K562 (cell line): ENCODE measurements at regions not wholly inside any gene's neighbourhood (a gene's known extent, or its start where the extent isn't known, plus 50 kb on each side); places are given as distances from the start of the nearest gene placed in this dataset.

Experiments
- ATAC-seq: fragments of 200-7000 bp; cut with Tn5 transposase; 3 replicates; pipeline ENCODE4 v1.9.1; 2020; ENCODE audit warnings: moderate library complexity
- BruUV-seq: library from RNA; stranded (reverse); fragments of 400-500 nt; replicated peaks from 2 replicates; lab custom pipeline; 2021; lab: Mats Ljungman, UMichigan
- CTCF ChIA-PET: fragments of 300-600 bp; formaldehyde crosslinking; extraction: SDS; loops from one replicate; lab custom pipeline; 2021; ENCODE audit warnings: low intra/inter-chr PET ratio; lab: Yijun Ruan, JAX
- POLR2A ChIA-PET: fragments of 300-600, 350-650 bp; sonication (Branson Sonifier 250); formaldehyde crosslinking; extraction: SDS; loops from one replicate; lab custom pipeline; 2021; ENCODE audit warnings: antibody characterized with exemption, inconsistent platforms; lab: Yijun Ruan, JAX
- DNase-seq, 4 experiments: peaks; one replicate each; pipeline versions ENCODE4 v3.0.0 to v3.0.0-alpha.2; 2011 to 2018; ENCODE audit warnings: low spot score in 3 of 4, mixed read lengths in 3 of 4; ENCODE audit errors: extremely low read depth in 1 of 4
- FAIRE-seq: peaks from 2 replicates; lab custom pipeline; 2011; peaks lifted over from hg19 to GRCh38; lab: Jason Lieb, UNC
- H2AFZ ChIP-seq: 2 replicates; pipeline ENCODE4 v1.6.0; 2011; ENCODE audit warnings: low read depth, low read length, control low read depth, inconsistent platforms
- H3K27ac ChIP-seq: fragments of 200-600 bp; 3 replicates; pipeline ENCODE4 v1.8.0; 2011; ENCODE audit warnings: low read depth, mild to moderate bottlenecking, control low read depth, inconsistent platforms, low read length, moderate library complexity, mixed read lengths; ENCODE audit errors: extremely low read depth
- H3K27me3 ChIP-seq, 2 experiments: fragments of 300-600 bp in 1 of 2; 2 replicates in 1 of 2; 3 replicates in 1 of 2; pipeline versions ENCODE4 v1.6.0 to v1.8.0; 2011; ENCODE audit warnings: inconsistent platforms in 2 of 2, low read length in 2 of 2, mild to moderate bottlenecking in 1 of 2, mixed read lengths in 1 of 2, moderate library complexity in 1 of 2; ENCODE audit not compliant: control insufficient read depth in 2 of 2, insufficient read depth in 2 of 2
- H3K36me3 ChIP-seq: fragments of 300-600 bp; 3 replicates; pipeline ENCODE4 v1.8.0; 2011; ENCODE audit warnings: mild to moderate bottlenecking, low read length, inconsistent platforms; ENCODE audit not compliant: control insufficient read depth, insufficient read depth
- H3K4me1 ChIP-seq, 2 experiments: fragments of 200-600 bp in 1 of 2; replicated peaks in 1 of 2; 2 replicates in 1 of 2; 3 replicates in 1 of 2; pipeline versions ENCODE4 v1.5.1 to v1.8.0; 2011; ENCODE audit warnings: inconsistent platforms in 2 of 2, low read length in 2 of 2, mild to moderate bottlenecking in 1 of 2, mixed read lengths in 1 of 2, moderate library complexity in 1 of 2; ENCODE audit not compliant: control insufficient read depth in 2 of 2, insufficient read depth in 2 of 2
- H3K4me2 ChIP-seq: 2 replicates; pipeline ENCODE4 v1.6.1; 2011; ENCODE audit warnings: low read length, control low read depth, inconsistent platforms, mixed read lengths; ENCODE audit not compliant: insufficient read depth
- H3K4me3 ChIP-seq: fragments of 200-600 bp; sonication (generic), shearing (Covaris generic); 2 replicates; pipeline ENCODE4 v1.5.1; 2016; ENCODE audit warnings: control low read depth, inconsistent platforms
- H3K79me2 ChIP-seq: fragments of 200-600 bp; 3 replicates; pipeline ENCODE4 v1.8.0; 2011; ENCODE audit warnings: low read length, inconsistent platforms; ENCODE audit not compliant: control insufficient read depth, insufficient read depth
- H3K9ac ChIP-seq, 2 experiments: 2 replicates each; pipeline versions ENCODE4 v1.6.0 to v1.6.1; 2011; ENCODE audit warnings: low read depth in 2 of 2, low read length in 2 of 2, control low read depth in 1 of 2, inconsistent platforms in 1 of 2, mild to moderate bottlenecking in 1 of 2, mixed read lengths in 1 of 2; ENCODE audit not compliant: insufficient read depth in 1 of 2
- H3K9me1 ChIP-seq: one replicate; pipeline ENCODE4 v1.6.0; 2011; ENCODE audit warnings: inconsistent platforms, mild to moderate bottlenecking, low read length, moderate library complexity; ENCODE audit not compliant: control insufficient read depth, insufficient read depth
- H3K9me3 ChIP-seq: replicated peaks from 2 replicates; pipeline ENCODE4 v1.5.1; 2011; ENCODE audit warnings: low read depth, low read length, inconsistent platforms; ENCODE audit not compliant: control insufficient read depth, insufficient read depth
- H4K20me1 ChIP-seq: replicated peaks from 2 replicates; pipeline ENCODE4 v1.6.1; 2011; ENCODE audit warnings: low read length, inconsistent platforms, mixed read lengths; ENCODE audit not compliant: control insufficient read depth, insufficient read depth
- DNMT1 ChIP-seq: fragments of 450-650 bp; IDR thresholded peaks from 2 replicates; pipeline ENCODE4 v1.6.1; 2016; ENCODE audit warnings: antibody characterized with exemption, mild to moderate bottlenecking
- FIP1L1 ChIP-seq: fragments of 200-400 bp; formaldehyde crosslinking; IDR thresholded peaks from 2 replicates; pipeline ENCODE4 v1.6.1; 2018; ENCODE audit warnings: mild to moderate bottlenecking, low read depth, low read length; ENCODE audit not compliant: poor library complexity, severe bottlenecking
- FOXJ2 ChIP-seq: fragments of 200-800 bp; sonication (Bioruptor generic); IDR thresholded peaks from 2 replicates; pipeline ENCODE4 v1.6.1; 2016; ENCODE audit warnings: missing genetic modification characterization, missing compliant biosample characterization
- GATAD2B ChIP-seq: fragments of 450-650 bp; IDR thresholded peaks from 2 replicates; pipeline ENCODE4 v1.6.1; 2017; ENCODE audit warnings: mild to moderate bottlenecking, borderline replicate concordance
- HDAC6 ChIP-seq: IDR thresholded peaks from 2 replicates; pipeline ENCODE4 v1.6.1; 2012; ENCODE audit warnings: low read depth, mild to moderate bottlenecking, control low read depth, inconsistent platforms, low read length, moderate library complexity
- KAT8 ChIP-seq: fragments of 450-650 bp; IDR thresholded peaks from 2 replicates; pipeline ENCODE4 v1.6.1; 2016; ENCODE audit warnings: low read depth, mild to moderate bottlenecking
- LCOR ChIP-seq: sonication (generic); formaldehyde crosslinking; IDR thresholded peaks from 2 replicates; pipeline ENCODE4 v1.8.0; 2022; ENCODE audit warnings: mild to moderate bottlenecking, missing genetic modification reagents
- NCOA1 ChIP-seq: fragments of 450-650 bp; IDR thresholded peaks from 2 replicates; pipeline ENCODE4 v1.6.1; 2016; ENCODE audit warnings: low read depth
- PRPF4 ChIP-seq: fragments of 200-400 bp; formaldehyde crosslinking; IDR thresholded peaks from one replicate; pipeline ENCODE4 v1.6.1; 2017; ENCODE audit warnings: low read length, low read depth, mild to moderate bottlenecking; ENCODE audit not compliant: insufficient read depth, poor library complexity, severe bottlenecking
- SRSF7 ChIP-seq: fragments of 200-400 bp; formaldehyde crosslinking; optimal IDR thresholded peaks from 2 replicates; pipeline ENCODE3; 2017; ENCODE audit warnings: mild to moderate bottlenecking, low read depth, low read length
- ZNF77 ChIP-seq: fragments of 250-450 bp; sonication (Bioruptor Pico); IDR thresholded peaks from 2 replicates; pipeline ENCODE4 v1.5.0; 2020
- in situ Hi-C: fragments of 300-500 bp; cut with MboI; formaldehyde crosslinking; loops from 4 replicates; pipeline ENCODE4 v1.15.0; 2018; ENCODE audit warnings: inconsistent platforms, mixed read lengths
- intact Hi-C: fragments of 100-400 bp; cut with micrococcal nuclease; formaldehyde crosslinking; loops from 2 replicates; pipeline ENCODE4 v1.14.2; 2022
- TF ChIP-seq, protein P1 (sequence below): fragments of 150-350 bp; IDR thresholded peaks from 2 replicates; pipeline ENCODE4 v1.6.1; 2014; ENCODE audit warnings: low read depth, mild to moderate bottlenecking, low read length, borderline replicate concordance

DNA sequence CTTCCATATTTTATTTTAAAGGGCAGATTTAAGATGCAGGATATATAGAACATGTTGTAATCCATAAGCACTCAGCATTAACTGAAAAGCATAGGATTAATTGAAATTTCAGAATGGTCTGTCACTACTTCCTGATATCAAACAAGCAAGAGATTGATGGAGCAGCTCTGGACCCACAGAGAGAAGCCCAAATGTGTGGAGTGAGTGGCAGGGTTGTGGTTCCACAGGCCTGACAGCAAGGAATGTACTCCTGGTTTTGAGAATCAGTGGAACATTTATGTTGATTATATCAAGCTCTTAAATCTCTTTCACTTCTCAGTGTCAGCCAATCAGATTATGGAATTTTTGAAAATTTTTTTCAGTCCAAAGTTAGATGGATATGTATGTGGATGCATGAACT is 267.6 kb upstream of the PRICKLE1 start:
- no peak for DNase-seq
- ChIA-PET POLR2A (no interaction called here), CTCF (no interaction called here)
- Histone ChIP-seq H3K4me2 (no peak overlapping the region), H3K4me3 (no peak overlapping the region), H3K79me2 (no peaks in the 10 kb centered on the region), H3K27me3 (no peaks in the 10 kb centered on the region), H3K9ac (no peak overlapping the region), H3K9me1 (no peaks in the 10 kb centered on the region), H3K27ac (no peak overlapping the region), H2AFZ (no peak overlapping the region), H3K36me3 (no peaks in the 10 kb centered on the region), H3K4me1 (no peaks in the 10 kb centered on the region), H3K9me3 (no peaks in the 10 kb centered on the region), H4K20me1 (no peaks in the 10 kb centered on the region)
- ATAC-seq = no peak
- BruUV-seq = no TSS peak
- in situ Hi-C loops (no loop called here), intact Hi-C loops (no loop called here)
- no peak for FAIRE-seq
- TF ChIP-seq, protein P1, sequence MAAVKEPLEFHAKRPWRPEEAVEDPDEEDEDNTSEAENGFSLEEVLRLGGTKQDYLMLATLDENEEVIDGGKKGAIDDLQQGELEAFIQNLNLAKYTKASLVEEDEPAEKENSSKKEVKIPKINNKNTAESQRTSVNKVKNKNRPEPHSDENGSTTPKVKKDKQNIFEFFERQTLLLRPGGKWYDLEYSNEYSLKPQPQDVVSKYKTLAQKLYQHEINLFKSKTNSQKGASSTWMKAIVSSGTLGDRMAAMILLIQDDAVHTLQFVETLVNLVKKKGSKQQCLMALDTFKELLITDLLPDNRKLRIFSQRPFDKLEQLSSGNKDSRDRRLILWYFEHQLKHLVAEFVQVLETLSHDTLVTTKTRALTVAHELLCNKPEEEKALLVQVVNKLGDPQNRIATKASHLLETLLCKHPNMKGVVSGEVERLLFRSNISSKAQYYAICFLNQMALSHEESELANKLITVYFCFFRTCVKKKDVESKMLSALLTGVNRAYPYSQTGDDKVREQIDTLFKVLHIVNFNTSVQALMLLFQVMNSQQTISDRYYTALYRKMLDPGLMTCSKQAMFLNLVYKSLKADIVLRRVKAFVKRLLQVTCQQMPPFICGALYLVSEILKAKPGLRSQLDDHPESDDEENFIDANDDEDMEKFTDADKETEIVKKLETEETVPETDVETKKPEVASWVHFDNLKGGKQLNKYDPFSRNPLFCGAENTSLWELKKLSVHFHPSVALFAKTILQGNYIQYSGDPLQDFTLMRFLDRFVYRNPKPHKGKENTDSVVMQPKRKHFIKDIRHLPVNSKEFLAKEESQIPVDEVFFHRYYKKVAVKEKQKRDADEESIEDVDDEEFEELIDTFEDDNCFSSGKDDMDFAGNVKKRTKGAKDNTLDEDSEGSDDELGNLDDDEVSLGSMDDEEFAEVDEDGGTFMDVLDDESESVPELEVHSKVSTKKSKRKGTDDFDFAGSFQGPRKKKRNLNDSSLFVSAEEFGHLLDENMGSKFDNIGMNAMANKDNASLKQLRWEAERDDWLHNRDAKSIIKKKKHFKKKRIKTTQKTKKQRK = no peak
- TF ChIP-seq ZNF77 (CRISPR knock-in tag) (no peak), FIP1L1 (no peak), NCOA1 (no peak), PRPF4 (no peak), FOXJ2 (tag) (no peak), GATAD2B (no peak), DNMT1 (no peak), HDAC6 (no peak), LCOR (CRISPR knock-in tag) (no peak), SRSF7 (no peak), KAT8 (no peak)
